IMR-90 (cell line): ENCODE measurements at regions not wholly inside any gene's neighbourhood (a gene's known extent, or its start where the extent isn't known, plus 50 kb on each side); places are given as distances from the start of the nearest gene placed in this dataset.

Source experiments
- ATAC-seq: fragments of 200-7000 bp; cut with Tn5 transposase; 2 replicates; pipeline ENCODE4 v1.9.1; 2020; ENCODE audit warnings: low read depth, mild to moderate bottlenecking, moderate library complexity
- BruUV-seq: library from RNA; stranded (reverse); fragments of 400-500 nt; replicated peaks from 2 replicates; lab custom pipeline; 2021; lab: Mats Ljungman, UMichigan
- CTCF ChIA-PET: fragments of 300-600 bp; formaldehyde crosslinking; extraction: SDS; loops from one replicate; lab custom pipeline; 2021; ENCODE audit warnings: antibody characterized with exemption; lab: Yijun Ruan, JAX
- POLR2A ChIA-PET: fragments of 300-600 bp; sonication (Branson Sonifier 250); formaldehyde crosslinking; loops from one replicate; lab custom pipeline; 2022; ENCODE audit warnings: antibody characterized with exemption; ENCODE audit not compliant: unreplicated experiment; lab: Charles Lee
- DNase-seq: peaks from one replicate; pipeline ENCODE4 v3.0.0; 2013
- H2AFZ ChIP-seq: replicated peaks from 2 replicates; pipeline ENCODE3; 2013; ENCODE audit warnings: low read length, mild to moderate bottlenecking; ENCODE audit not compliant: poor library complexity
- H2AK5ac ChIP-seq: 2 replicates; pipeline ENCODE4 v1.6.1; 2013; ENCODE audit warnings: low read depth, low read length, inconsistent platforms
- H2AK9ac ChIP-seq: replicated peaks from 2 replicates; pipeline ENCODE3; 2013; ENCODE audit warnings: mild to moderate bottlenecking, low read depth, low read length, moderate library complexity; ENCODE audit not compliant: poor library complexity
- H2BK120ac ChIP-seq: 2 replicates; pipeline ENCODE4 v1.6.1; 2013; ENCODE audit warnings: low read depth, low read length, inconsistent platforms
- H2BK15ac ChIP-seq: 3 replicates; pipeline ENCODE4 v1.6.1; 2013; ENCODE audit warnings: low read depth, low read length, inconsistent platforms
- H2BK20ac ChIP-seq: 2 replicates; pipeline ENCODE4 v1.6.1; 2013; ENCODE audit warnings: low read depth, mild to moderate bottlenecking, inconsistent platforms, low read length, moderate library complexity
- H2BK5ac ChIP-seq: 2 replicates; pipeline ENCODE4 v1.6.1; 2013; ENCODE audit warnings: mild to moderate bottlenecking, low read depth, low read length, inconsistent platforms; ENCODE audit not compliant: poor library complexity, severe bottlenecking
- H3K14ac ChIP-seq: replicated peaks from 2 replicates; pipeline ENCODE4 v1.6.1; 2013; ENCODE audit warnings: low read depth, low read length, inconsistent platforms
- H3K18ac ChIP-seq: 2 replicates; pipeline ENCODE4 v1.6.1; 2013; ENCODE audit warnings: low read depth, low read length, control low read depth
- H3K23ac ChIP-seq: 2 replicates; pipeline ENCODE4 v1.6.1; 2013; ENCODE audit warnings: low read depth, low read length, inconsistent platforms
- H3K27ac ChIP-seq: 2 replicates; pipeline ENCODE4 v1.5.1; 2013; ENCODE audit warnings: mild to moderate bottlenecking, control low read depth, low read length; ENCODE audit not compliant: insufficient read depth
- H3K27me3 ChIP-seq: 2 replicates; pipeline ENCODE4 v1.6.1; 2013; ENCODE audit warnings: low read length; ENCODE audit not compliant: control insufficient read depth, insufficient read depth
- H3K36me3 ChIP-seq: 2 replicates; pipeline ENCODE4 v1.6.1; 2013; ENCODE audit warnings: low read length, mixed read lengths; ENCODE audit not compliant: control insufficient read depth, insufficient read depth
- H3K4ac ChIP-seq: 2 replicates; pipeline ENCODE4 v1.6.1; 2013; ENCODE audit warnings: low read depth, low read length, inconsistent platforms
- H3K4me1 ChIP-seq: 2 replicates; pipeline ENCODE4 v1.6.1; 2013; ENCODE audit warnings: low read length, mixed read lengths; ENCODE audit not compliant: control insufficient read depth, insufficient read depth
- H3K4me2 ChIP-seq: 2 replicates; pipeline ENCODE4 v1.6.1; 2013; ENCODE audit warnings: low read depth, mild to moderate bottlenecking, control low read depth, low read length, moderate library complexity
- H3K4me3 ChIP-seq: 2 replicates; pipeline ENCODE4 v1.5.1; 2013; ENCODE audit warnings: low read depth, mild to moderate bottlenecking, control low read depth, low read length, moderate library complexity; ENCODE audit not compliant: insufficient read depth
- H3K56ac ChIP-seq: 2 replicates; pipeline ENCODE4 v1.6.1; 2013; ENCODE audit warnings: low read length, inconsistent platforms; ENCODE audit not compliant: insufficient read depth; ENCODE audit errors: extremely low read depth
- H3K79me1 ChIP-seq, 2 experiments: 2 replicates each; pipeline ENCODE4 v1.6.1; 2013; ENCODE audit warnings: low read length in 2 of 2, inconsistent platforms in 1 of 2, low read depth in 1 of 2
- H3K9ac ChIP-seq: 2 replicates; pipeline ENCODE4 v1.6.1; 2013; ENCODE audit warnings: low read depth, low read length, control low read depth
- H3K9me1 ChIP-seq: 2 replicates; pipeline ENCODE4 v1.6.1; 2013; ENCODE audit warnings: low read length, inconsistent platforms; ENCODE audit not compliant: insufficient read depth
- H3K9me3 ChIP-seq: 2 replicates; pipeline ENCODE4 v1.6.1; 2013; ENCODE audit warnings: low read length; ENCODE audit not compliant: control insufficient read depth, insufficient read depth
- H4K20me1 ChIP-seq: 2 replicates; pipeline ENCODE4 v1.6.1; 2013; ENCODE audit warnings: low read length, inconsistent platforms; ENCODE audit not compliant: insufficient read depth
- H4K5ac ChIP-seq: 2 replicates; pipeline ENCODE4 v1.6.1; 2013; ENCODE audit warnings: mild to moderate bottlenecking, low read depth, low read length, control low read depth
- H4K8ac ChIP-seq, 2 experiments: 2 replicates each; pipeline ENCODE4 v1.6.1; 2013; ENCODE audit warnings: low read depth in 2 of 2, low read length in 2 of 2, control low read depth in 1 of 2, inconsistent platforms in 1 of 2
- H4K91ac ChIP-seq: 2 replicates; pipeline ENCODE4 v1.6.1; 2013; ENCODE audit warnings: low read depth, low read length, inconsistent platforms; ENCODE audit not compliant: insufficient read depth
- BHLHE40 ChIP-seq: fragments of 150-350 bp; IDR thresholded peaks from 2 replicates; pipeline ENCODE4 v1.6.1; 2016; ENCODE audit warnings: mild to moderate bottlenecking, low read depth, low read length
- CEBPB ChIP-seq: IDR thresholded peaks from 2 replicates; pipeline ENCODE4 v1.6.1; 2012; ENCODE audit warnings: low read depth, low read length, improper control_type of control experiment
- CHD1 ChIP-seq: IDR thresholded peaks from 2 replicates; pipeline ENCODE4 v1.6.1; 2012; ENCODE audit warnings: low read depth, low read length, improper control_type of control experiment
- CTCF ChIP-seq: conservative IDR thresholded peaks from 2 replicates; pipeline ENCODE4 v1.5.1; 2012; ENCODE audit warnings: mild to moderate bottlenecking, low read depth, low read length, improper control_type of control experiment
- ELK1 ChIP-seq: fragments of 150-350 bp; IDR thresholded peaks from 2 replicates; pipeline ENCODE4 v1.6.1; 2016; ENCODE audit warnings: low read depth, mild to moderate bottlenecking, low read length, moderate library complexity, borderline replicate concordance
- FOS ChIP-seq: fragments of 150-350 bp; IDR thresholded peaks from 2 replicates; pipeline ENCODE4 v1.6.1; 2016; ENCODE audit warnings: low read depth, low read length
- MAFK ChIP-seq: IDR thresholded peaks from 2 replicates; pipeline ENCODE4 v1.6.1; 2012; ENCODE audit warnings: low read depth, low read length, improper control_type of control experiment
- MAZ ChIP-seq: IDR thresholded peaks from 2 replicates; pipeline ENCODE4 v1.6.1; 2012; ENCODE audit warnings: low read depth, mild to moderate bottlenecking, low read length, improper control_type of control experiment, moderate library complexity, borderline replicate concordance
- MXI1 ChIP-seq: IDR thresholded peaks from 2 replicates; pipeline ENCODE4 v1.6.1; 2012; ENCODE audit warnings: low read depth, mild to moderate bottlenecking, low read length, moderate library complexity, borderline replicate concordance
- NFE2L2 ChIP-seq: fragments of 150-350 bp; IDR thresholded peaks from 2 replicates; pipeline ENCODE4 v1.6.1; 2016; ENCODE audit warnings: low read depth, mild to moderate bottlenecking, low read length
- POLR2A ChIP-seq: IDR thresholded peaks from 2 replicates; pipeline ENCODE4 v1.6.1; 2012; ENCODE audit warnings: mild to moderate bottlenecking, low read depth, low read length
- RAD21 ChIP-seq: IDR thresholded peaks from 2 replicates; pipeline ENCODE4 v1.6.1; 2012; ENCODE audit warnings: low read length, improper control_type of control experiment
- RCOR1 ChIP-seq: IDR thresholded peaks from 2 replicates; pipeline ENCODE4 v1.6.1; 2012; ENCODE audit warnings: mild to moderate bottlenecking, low read length, improper control_type of control experiment; ENCODE audit not compliant: insufficient replicate concordance
- RFX5 ChIP-seq: IDR thresholded peaks from 2 replicates; pipeline ENCODE4 v1.8.0; 2012; ENCODE audit warnings: low read depth, mild to moderate bottlenecking, low read length, moderate library complexity
- SMC3 ChIP-seq: fragments of 150-350 bp; IDR thresholded peaks from 2 replicates; pipeline ENCODE4 v1.6.1; 2016; ENCODE audit warnings: low read depth, mild to moderate bottlenecking, antibody characterized with exemption, low read length, moderate library complexity
- USF2 ChIP-seq: fragments of 150-350 bp; IDR thresholded peaks from 2 replicates; pipeline ENCODE4 v1.6.1; 2017; ENCODE audit warnings: mild to moderate bottlenecking, antibody characterized with exemption, low read length, low read depth
- WGBS, 2 experiments: methylation state at CpG; one replicate each; pipeline versions ENCODE4 v1.1.5 to v1.1.7; 2013; ENCODE audit warnings: missing lambda C conversion rate in 2 of 2; ENCODE audit not compliant: insufficient read length in 1 of 2; ENCODE audit errors: extremely low coverage in 2 of 2; 5-methylcytosine and 5-hydroxymethylcytosine counted together
- dilution Hi-C: fragments of 300-500 bp; cut with HindIII; formaldehyde crosslinking; loops from one replicate; pipeline ENCODE4 v1.14.3; 2018; ENCODE audit warnings: low sequenced_read_pairs; ENCODE audit not compliant: unreplicated experiment
- in situ Hi-C: fragments of 300-500 bp; cut with MboI; formaldehyde crosslinking; loops from 3 replicates; pipeline ENCODE4 v1.14.3; 2019; ENCODE audit warnings: low sequenced_read_pairs, inconsistent platforms, mixed read lengths
- intact Hi-C: fragments of 100-400 bp; cut with micrococcal nuclease; formaldehyde crosslinking; loops from 2 replicates; pipeline ENCODE4 v1.10.0; 2022

GRCh38 chr6:93163146-93163545 is 256.2 kb downstream of the EPHA7 start:
- intact Hi-C loops: no loop called here
- no peaks in the 10 kb centered on the region for H3K9me3 ChIP-seq
- H3K4ac ChIP-seq: no peak overlapping the region
- H3K4me3 ChIP-seq: no peak overlapping the region
- ChIA-PET CTCF (no interaction called here), POLR2A (no interaction called here)
- in situ Hi-C loops: no loop called here
- H3K56ac ChIP-seq: no peak overlapping the region
- H3K36me3 ChIP-seq: no peaks in the 10 kb centered on the region
- no peak overlapping the region for H2BK120ac ChIP-seq
- no CpG with 5 or more reads among the region's 3 CpGs for whole genome bisulfite sequencing, 2 experiments
- H3K4me2 ChIP-seq: no peak overlapping the region
- no peaks in the 10 kb centered on the region for H3K9me1 ChIP-seq
- dilution Hi-C loops: no loop called here
- ATAC-seq: no peak
- H2AK9ac ChIP-seq: no peak overlapping the region
- H2BK15ac ChIP-seq: no peak overlapping the region
- no peak overlapping the region for H4K91ac ChIP-seq
- H2BK5ac ChIP-seq: no peak overlapping the region
- no TSS peak for BruUV-seq
- H3K23ac ChIP-seq: no peak overlapping the region
- H3K14ac ChIP-seq: no peak overlapping the region
- no peaks in the 10 kb centered on the region for H3K27me3 ChIP-seq
- DNase-seq: no peak
- no peak overlapping the region for H3K9ac ChIP-seq
- H3K27ac ChIP-seq: no peak overlapping the region
- H3K18ac ChIP-seq: no peak overlapping the region
- H4K5ac ChIP-seq: no peak overlapping the region
- H3K4me1 ChIP-seq: no peaks in the 10 kb centered on the region
- H3K79me1 ChIP-seq: no peaks in the 10 kb centered on the region
- no peak overlapping the region for H2AK5ac ChIP-seq
- TF ChIP-seq CEBPB (no peak), CTCF (no peak), NFE2L2 (no peak), SMC3 (no peak), RAD21 (no peak), USF2 (no peak), ELK1 (no peak), CHD1 (no peak), RCOR1 (no peak), FOS (no peak), MAZ (no peak), MXI1 (no peak), POLR2A (no peak), RFX5 (no peak), BHLHE40 (no peak), MAFK (no peak)
- H4K8ac ChIP-seq: no peak overlapping the region
- no peak overlapping the region for H2BK20ac ChIP-seq
- H2AFZ ChIP-seq: no peak overlapping the region
- H4K20me1 ChIP-seq: no peaks in the 10 kb centered on the region
